ENCODE measurements at regions not wholly inside any gene's neighbourhood (a gene's known extent, or its start where the extent isn't known, plus 50 kb on each side); places are given as distances from the start of the nearest gene placed in this dataset.

GRCh38 chr18:77380695-77381094 lies 131.0 kb downstream of the GALR1 start:
- TF ChIP-seq POLR2AphosphoS5 (IDR thresholded peaks at IDR 0.05) (no peak), POLR2A (IDR thresholded peaks at IDR 0.05) (no peak)

All from spleen (tissue), 3 donors.